ENCODE measurements at regions not wholly inside any gene's neighbourhood (a gene's known extent, or its start where the extent isn't known, plus 50 kb on each side); places are given as distances from the start of the nearest gene placed in this dataset.

DNA sequence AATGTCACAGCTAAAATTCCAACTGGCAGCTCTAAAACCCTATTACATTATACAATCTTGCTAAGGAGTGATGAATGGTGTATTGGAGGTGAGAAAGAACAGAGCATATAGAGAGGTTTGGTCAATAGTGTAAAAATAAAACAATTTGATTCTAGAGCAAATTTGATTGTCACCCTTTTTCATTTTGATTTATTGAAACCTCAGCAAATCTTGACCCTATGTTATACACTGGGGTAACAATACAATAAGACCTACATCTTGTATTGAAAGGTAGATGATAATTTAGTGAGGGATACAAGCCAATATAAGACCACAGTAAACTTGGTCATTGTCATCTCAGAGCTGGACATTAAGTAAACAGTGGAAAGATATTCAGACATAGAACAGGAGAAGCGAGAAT, 671.9 kb downstream of the IRS1 start:
- no peak overlapping the region for H3K27ac Mint-ChIP-seq (ENCODE audit: unreplicated experiment)
- H3K36me3 Mint-ChIP-seq (ENCODE audit: low read depth) = no peaks in the 10 kb centered on the region
- no peaks in the 10 kb centered on the region for H3K27me3 Mint-ChIP-seq (ENCODE audit: low read depth)
- no peak overlapping the region for H3K4me3 Mint-ChIP-seq
- no peaks in the 10 kb centered on the region for H3K9me3 Mint-ChIP-seq
- H3K4me1 Mint-ChIP-seq = peaks cover 43% of the 10 kb centered on the region
- TF ChIP-seq CTCF (conservative IDR thresholded peaks at IDR 0.05) = no peak
- DNase-seq (ENCODE audit: low read depth, low spot score) = no peak

- H3K36me3 Mint-ChIP-seq (ENCODE audit: low read depth) = peaks cover 3% of the 10 kb centered on the region
- H3K9me3 Mint-ChIP-seq = peaks cover 5% of the 10 kb centered on the region
- H3K4me3 Mint-ChIP-seq = no peak overlapping the region
- H3K4me1 Mint-ChIP-seq = peaks cover 41% of the 10 kb centered on the region
- DNase-seq (ENCODE audit: low read depth, low spot score) = no peak
- H3K27me3 Mint-ChIP-seq (ENCODE audit: low read depth) = no peaks in the 10 kb centered on the region
- no peak overlapping the region for H3K27ac Mint-ChIP-seq (ENCODE audit: unreplicated experiment)
- no peak for TF ChIP-seq CTCF (conservative IDR thresholded peaks at IDR 0.05)
Observed at GRCh38 chr2:226126104-226126503, 673.5 kb downstream of the IRS1 start.

DNA sequence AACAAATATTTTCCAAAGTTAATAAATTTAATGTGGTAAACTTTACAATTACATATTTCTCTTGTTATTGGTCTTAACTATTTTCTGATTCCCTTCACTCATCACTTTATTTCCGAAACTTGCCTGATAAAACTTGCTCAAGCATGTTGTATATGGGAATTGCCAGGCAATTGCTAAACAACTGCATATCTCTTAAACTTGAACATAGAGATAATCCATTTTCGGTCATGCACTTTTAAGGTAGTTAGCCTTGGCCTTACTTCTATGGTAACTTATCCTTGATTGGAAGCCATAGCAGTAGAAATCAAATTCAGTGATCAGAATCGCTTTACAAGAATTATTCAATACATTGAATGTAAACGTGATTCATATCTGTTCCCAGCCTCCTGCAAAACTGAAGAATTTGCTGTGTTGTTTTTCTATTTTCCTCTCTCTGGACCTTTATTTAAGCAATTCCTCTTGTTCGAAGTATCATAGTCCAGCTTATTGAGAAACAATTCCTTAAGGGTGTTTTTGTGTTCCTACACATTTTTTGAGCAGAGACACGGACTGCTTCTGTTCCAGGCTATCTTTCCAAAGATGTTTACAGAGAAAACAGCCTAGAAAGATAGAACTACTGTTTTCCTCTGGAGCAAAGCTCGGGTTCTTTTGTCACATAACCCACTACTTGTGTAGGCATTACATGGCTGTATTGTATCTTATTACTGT, 674.3 kb downstream of the IRS1 start:
- Mint-ChIP-seq H3K4me3 (no peak overlapping the region), H3K36me3 (ENCODE audit: low read depth) (peaks cover 3% of the 10 kb centered on the region), H3K9me3 (peaks cover 5% of the 10 kb centered on the region), H3K27ac (ENCODE audit: unreplicated experiment) (peak overlapping the region; percentile 38), H3K27me3 (ENCODE audit: low read depth) (no peaks in the 10 kb centered on the region), H3K4me1 (peaks cover 43% of the 10 kb centered on the region)
- no peak for DNase-seq (ENCODE audit: low read depth, low spot score)
- no peak for TF ChIP-seq CTCF (conservative IDR thresholded peaks at IDR 0.05)

- peak overlapping the region; percentile 42 for H3K4me3 Mint-ChIP-seq
- DNase-seq (ENCODE audit: low read depth, low spot score) = no peak
Observed at GRCh38 chr2:226124548-226125011, 675.0 kb downstream of the IRS1 start.

DNA sequence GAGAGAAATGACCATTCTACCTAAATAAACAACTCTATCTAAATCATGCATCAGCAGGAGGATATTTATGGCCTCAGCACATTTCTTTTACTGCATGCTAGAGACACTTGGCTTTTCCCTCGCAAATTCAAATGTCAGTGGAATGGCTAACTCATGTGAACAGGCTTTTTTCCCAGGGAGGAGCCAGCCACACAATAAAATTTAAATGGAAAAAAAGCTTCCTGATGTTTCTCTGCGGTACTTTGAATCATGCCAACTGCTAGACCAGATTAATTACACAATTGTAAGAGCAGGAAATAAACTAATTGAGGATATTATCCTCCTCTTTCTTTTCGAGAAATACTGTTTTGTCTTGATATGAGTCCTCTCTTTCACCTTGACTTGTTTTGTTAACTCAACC, 676.3 kb downstream of the IRS1 start:
- Mint-ChIP-seq H3K27ac (ENCODE audit: unreplicated experiment) (peak overlapping the region; percentile 89), H3K36me3 (ENCODE audit: low read depth) (peaks cover 3% of the 10 kb centered on the region), H3K4me3 (no peak overlapping the region), H3K27me3 (ENCODE audit: low read depth) (no peaks in the 10 kb centered on the region), H3K9me3 (peaks cover 5% of the 10 kb centered on the region), H3K4me1 (peaks cover 53% of the 10 kb centered on the region)
- no peak for TF ChIP-seq CTCF (conservative IDR thresholded peaks at IDR 0.05)
- no peak for DNase-seq (ENCODE audit: low read depth, low spot score)

More at GRCh38 chr2:226124548-226125011, 675.0 kb downstream of the IRS1 start:
- peaks cover 43% of the 10 kb centered on the region for H3K4me1 Mint-ChIP-seq
- no peaks in the 10 kb centered on the region for H3K27me3 Mint-ChIP-seq (ENCODE audit: low read depth)
- peak overlapping the region; percentile 87 for H3K27ac Mint-ChIP-seq (ENCODE audit: unreplicated experiment)
- H3K36me3 Mint-ChIP-seq (ENCODE audit: low read depth) = peaks cover 3% of the 10 kb centered on the region
- no peak for TF ChIP-seq CTCF (conservative IDR thresholded peaks at IDR 0.05)
- peaks cover 5% of the 10 kb centered on the region for H3K9me3 Mint-ChIP-seq
